HG02642 (cell line): ENCODE measurements at regions not wholly inside any gene's neighbourhood (a gene's known extent, or its start where the extent isn't known, plus 50 kb on each side); places are given as distances from the start of the nearest gene placed in this dataset.

Experiments used
- ATAC-seq: cut with Tn5 transposase; IDR thresholded peaks from one replicate; pipeline ENCODE4 v1.9.1; 2021; ENCODE audit warnings: mild to moderate bottlenecking; ENCODE audit not compliant: unreplicated experiment, poor library complexity

GRCh38 chr13:22143671-22144070 lies 472.8 kb downstream of the FGF9 start:
- no peak for ATAC-seq

- ATAC-seq = no peak
These were observed 473.9 kb downstream of the FGF9 start for GRCh38 chr13:22144806-22145205.

GRCh38 chr13:22148187-22148586 lies 477.3 kb downstream of the FGF9 start:
- no peak for ATAC-seq

GRCh38 chr13:22152751-22153150 lies 481.9 kb downstream of the FGF9 start:
- ATAC-seq = no peak

GRCh38 chr13:22154041-22154440 lies 483.2 kb downstream of the FGF9 start:
- no peak for ATAC-seq

- ATAC-seq = peak; percentile 93
These were observed 491.0 kb downstream of the FGF9 start for GRCh38 chr13:22161871-22162270.

- no peak for ATAC-seq
These were observed 492.0 kb downstream of the FGF9 start for GRCh38 chr13:22162889-22163288.

- no peak for ATAC-seq
These were observed 497.7 kb downstream of the FGF9 start for GRCh38 chr13:22168437-22169190.

GRCh38 chr13:22169473-22169872 lies 498.6 kb downstream of the FGF9 start:
- no peak for ATAC-seq

GRCh38 chr13:22173610-22174009 lies 502.7 kb downstream of the FGF9 start:
- ATAC-seq = no peak

- ATAC-seq = no peak
These were observed 504.4 kb downstream of the FGF9 start for GRCh38 chr13:22175241-22175640.

GRCh38 chr13:22175815-22176214 lies 504.9 kb downstream of the FGF9 start:
- ATAC-seq = no peak

- ATAC-seq = no peak
These were observed 506.2 kb downstream of the FGF9 start for GRCh38 chr13:22176968-22177520.

- ATAC-seq = no peak
These were observed 508.0 kb downstream of the FGF9 start for GRCh38 chr13:22178878-22179277.

- ATAC-seq = no peak
These were observed 516.5 kb downstream of the FGF9 start for GRCh38 chr13:22187329-22187728.

GRCh38 chr13:22189176-22190048 lies 518.5 kb downstream of the FGF9 start:
- no peak for ATAC-seq

GRCh38 chr13:22193070-22193469 lies 522.2 kb downstream of the FGF9 start:
- no peak for ATAC-seq

- no peak for ATAC-seq
These were observed 523.4 kb downstream of the FGF9 start for GRCh38 chr13:22194106-22194805.

GRCh38 chr13:22195726-22196125 lies 524.9 kb downstream of the FGF9 start:
- no peak for ATAC-seq

- no peak for ATAC-seq
These were observed 525.9 kb downstream of the FGF9 start for GRCh38 chr13:22196777-22197176.

GRCh38 chr13:22198001-22198400 lies 527.1 kb downstream of the FGF9 start:
- ATAC-seq = no peak
